Nephron (organoid): ENCODE measurements at regions not wholly inside any gene's neighbourhood (a gene's known extent, or its start where the extent isn't known, plus 50 kb on each side); places are given as distances from the start of the nearest gene placed in this dataset.

Experiments used
- H3K27ac Mint-ChIP-seq, 3 experiments: 2 replicates each; pipeline ENCODE4 v1.8.0; 2020; ENCODE audit warnings: mixed read lengths in 3 of 3, mild to moderate bottlenecking in 2 of 3, moderate library complexity in 1 of 3
- H3K27me3 Mint-ChIP-seq: 2 replicates; pipeline ENCODE4 v1.8.0; 2021; ENCODE audit warnings: low read depth, mild to moderate bottlenecking, moderate library complexity, mixed read lengths
- H3K36me3 Mint-ChIP-seq: 2 replicates; pipeline ENCODE4 v1.8.0; 2020; ENCODE audit warnings: low read depth, mixed read lengths
- H3K4me1 Mint-ChIP-seq: 2 replicates; pipeline ENCODE4 v1.8.0; 2020; ENCODE audit warnings: mixed read lengths
- H3K4me3 Mint-ChIP-seq, 3 experiments: 2 replicates each; pipeline ENCODE4 v1.8.0; 2020; ENCODE audit warnings: mild to moderate bottlenecking in 3 of 3, mixed read lengths in 3 of 3, moderate library complexity in 2 of 3
- H3K9me3 Mint-ChIP-seq: 2 replicates; pipeline ENCODE4 v1.8.0; 2020; ENCODE audit warnings: mixed read lengths
- TF ChIP-seq, protein P1 (sequence below), 3 experiments: fragments of 200-600 bp; sonication (generic); IDR thresholded peaks; one replicate each; pipeline ENCODE4 v1.5.0; 2021; ENCODE audit warnings: antibody characterized with exemption in 3 of 3; ENCODE audit not compliant: unreplicated experiment in 3 of 3

DNA sequence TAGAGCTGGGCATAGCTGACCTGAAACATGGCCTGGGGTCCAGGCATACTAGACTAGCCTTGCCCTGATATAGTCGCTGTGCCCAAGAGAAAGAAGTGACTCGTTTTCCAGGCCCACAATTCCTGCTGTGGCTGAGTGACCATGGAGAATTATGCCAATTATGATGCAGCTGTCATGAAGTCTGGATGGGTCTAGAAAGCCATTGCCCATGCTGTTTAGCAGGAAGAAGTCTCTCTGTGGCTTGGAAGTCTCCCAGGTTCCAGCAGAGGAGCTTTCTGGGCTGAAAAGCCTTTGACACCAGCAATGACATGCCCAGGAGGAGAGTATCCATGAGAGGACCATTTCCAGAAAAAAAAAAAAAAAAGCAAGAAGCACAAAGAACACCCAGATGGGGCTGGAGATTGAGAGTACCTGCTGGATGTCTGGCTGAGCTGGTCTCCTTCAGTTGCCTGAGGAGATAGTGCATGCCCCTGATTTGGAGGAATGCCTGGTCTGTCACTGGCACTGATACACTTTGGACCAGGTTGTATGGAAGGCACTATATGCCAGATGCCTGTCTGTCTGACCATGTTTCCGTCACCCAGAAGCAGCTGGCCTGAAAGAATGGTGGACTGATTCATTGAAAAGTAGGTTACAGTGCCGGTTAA lies 128.0 kb upstream of the EPB41L4A start:
- no peaks in the 10 kb centered on the region for H3K36me3 Mint-ChIP-seq
- H3K27me3 Mint-ChIP-seq: peaks cover 9% of the 10 kb centered on the region
- no peak overlapping the region for H3K4me3 Mint-ChIP-seq
- H3K4me1 Mint-ChIP-seq: peaks cover 7% of the 10 kb centered on the region
- no peaks in the 10 kb centered on the region for H3K9me3 Mint-ChIP-seq
- H3K27ac Mint-ChIP-seq: no peak overlapping the region
- TF ChIP-seq, protein P1, sequence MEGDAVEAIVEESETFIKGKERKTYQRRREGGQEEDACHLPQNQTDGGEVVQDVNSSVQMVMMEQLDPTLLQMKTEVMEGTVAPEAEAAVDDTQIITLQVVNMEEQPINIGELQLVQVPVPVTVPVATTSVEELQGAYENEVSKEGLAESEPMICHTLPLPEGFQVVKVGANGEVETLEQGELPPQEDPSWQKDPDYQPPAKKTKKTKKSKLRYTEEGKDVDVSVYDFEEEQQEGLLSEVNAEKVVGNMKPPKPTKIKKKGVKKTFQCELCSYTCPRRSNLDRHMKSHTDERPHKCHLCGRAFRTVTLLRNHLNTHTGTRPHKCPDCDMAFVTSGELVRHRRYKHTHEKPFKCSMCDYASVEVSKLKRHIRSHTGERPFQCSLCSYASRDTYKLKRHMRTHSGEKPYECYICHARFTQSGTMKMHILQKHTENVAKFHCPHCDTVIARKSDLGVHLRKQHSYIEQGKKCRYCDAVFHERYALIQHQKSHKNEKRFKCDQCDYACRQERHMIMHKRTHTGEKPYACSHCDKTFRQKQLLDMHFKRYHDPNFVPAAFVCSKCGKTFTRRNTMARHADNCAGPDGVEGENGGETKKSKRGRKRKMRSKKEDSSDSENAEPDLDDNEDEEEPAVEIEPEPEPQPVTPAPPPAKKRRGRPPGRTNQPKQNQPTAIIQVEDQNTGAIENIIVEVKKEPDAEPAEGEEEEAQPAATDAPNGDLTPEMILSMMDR (IDR thresholded peaks at IDR 0.05; ENCODE audit: unreplicated experiment in 3 of 3): no peak

DNA sequence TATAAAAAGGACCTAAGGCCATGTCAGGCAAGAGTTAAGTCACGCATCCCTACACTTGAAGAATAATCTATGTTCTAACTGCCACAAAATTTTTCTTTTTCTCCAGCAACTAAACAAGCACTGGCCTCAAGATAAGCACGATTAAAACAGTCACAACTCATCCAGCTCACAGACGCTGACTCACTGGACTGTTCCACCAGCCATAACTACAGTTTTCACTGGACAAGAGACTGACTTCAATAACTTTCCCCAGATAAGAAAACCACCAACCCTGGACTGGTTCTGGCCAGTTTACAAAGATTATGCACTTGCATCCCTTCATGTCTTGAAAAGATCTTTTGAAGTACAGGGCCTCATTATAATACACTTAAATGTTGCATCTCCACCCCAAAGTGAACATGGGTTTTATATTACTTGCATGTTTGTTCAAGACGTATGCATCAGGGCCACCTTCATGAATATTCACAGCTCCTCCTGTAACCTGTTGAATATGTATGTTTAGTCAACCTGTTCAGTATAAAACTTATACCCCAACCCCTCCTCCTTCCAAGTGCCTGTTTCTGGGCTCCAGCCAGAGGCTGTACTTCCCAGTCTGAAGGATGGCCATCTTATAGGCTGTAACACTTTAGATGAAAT lies 129.3 kb upstream of the EPB41L4A start:
- H3K36me3 Mint-ChIP-seq: no peaks in the 10 kb centered on the region

DNA sequence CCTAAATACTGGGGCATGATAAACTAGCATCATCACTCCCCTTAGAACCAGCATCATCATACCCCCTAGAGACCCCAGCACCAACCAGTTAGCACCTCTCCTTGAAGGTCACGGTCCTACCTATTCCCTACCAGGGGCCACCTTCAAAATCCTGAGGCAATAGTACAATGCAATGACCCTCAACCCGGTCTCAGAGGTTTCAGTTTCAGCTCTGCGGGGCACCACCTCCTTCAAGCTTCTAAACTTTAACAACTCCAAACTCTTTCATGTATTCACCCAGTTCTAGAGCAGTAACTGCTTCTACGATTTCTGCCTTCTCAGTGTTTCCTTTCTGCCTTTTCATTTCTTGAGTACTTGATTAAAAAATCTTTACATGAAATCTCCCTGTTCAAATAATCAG lies 130.1 kb upstream of the EPB41L4A start:
- TF ChIP-seq, protein P1 (IDR thresholded peaks at IDR 0.05; ENCODE audit: unreplicated experiment in 3 of 3): no peak
- H3K36me3 Mint-ChIP-seq: no peaks in the 10 kb centered on the region
- H3K4me1 Mint-ChIP-seq: peaks cover 7% of the 10 kb centered on the region
- no peak overlapping the region for H3K4me3 Mint-ChIP-seq
- H3K27me3 Mint-ChIP-seq: peaks cover 5% of the 10 kb centered on the region
- no peaks in the 10 kb centered on the region for H3K9me3 Mint-ChIP-seq
- H3K27ac Mint-ChIP-seq: no peak overlapping the region

More for the DNA sequence above, 129.3 kb upstream of the EPB41L4A start:
- peaks cover 7% of the 10 kb centered on the region for H3K4me1 Mint-ChIP-seq
- H3K27me3 Mint-ChIP-seq: peaks cover 5% of the 10 kb centered on the region
- H3K4me3 Mint-ChIP-seq: no peak overlapping the region
- TF ChIP-seq, protein P1 (IDR thresholded peaks at IDR 0.05; ENCODE audit: unreplicated experiment in 3 of 3): no peak
- peak overlapping the region; percentile 30 to 39 (median 34) for H3K27ac Mint-ChIP-seq
- no peaks in the 10 kb centered on the region for H3K9me3 Mint-ChIP-seq

DNA sequence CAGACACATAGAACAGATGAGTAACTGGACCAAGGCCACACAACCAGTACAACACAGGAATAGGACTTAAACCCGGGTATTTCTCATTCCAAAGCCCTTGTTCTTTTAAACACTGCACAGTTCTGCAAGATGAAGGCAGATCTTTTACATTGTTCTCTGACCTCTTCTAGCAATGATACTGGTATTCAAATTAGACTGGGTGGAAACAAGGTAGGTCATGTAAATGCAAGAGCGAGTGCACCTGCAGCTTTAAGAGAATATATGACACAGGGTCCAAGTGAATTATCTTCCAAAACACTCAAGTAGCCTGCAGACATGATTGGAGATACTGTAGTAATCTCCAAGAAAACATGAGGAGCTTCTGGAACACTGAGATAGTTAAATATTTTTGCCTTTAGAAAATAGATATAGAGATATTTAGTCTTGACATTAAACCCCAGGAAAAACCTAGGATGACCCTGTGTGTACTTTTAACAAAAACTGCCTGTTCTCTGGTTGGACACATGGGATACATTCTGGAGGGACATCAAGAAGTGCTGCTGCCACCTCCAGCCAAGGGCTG lies 130.6 kb upstream of the EPB41L4A start:
- TF ChIP-seq, protein P1 (IDR thresholded peaks at IDR 0.05; ENCODE audit: unreplicated experiment in 3 of 3): no peak
- no peak overlapping the region for H3K27ac Mint-ChIP-seq
- peaks cover 6% of the 10 kb centered on the region for H3K27me3 Mint-ChIP-seq
- peaks cover 7% of the 10 kb centered on the region for H3K4me1 Mint-ChIP-seq
- H3K9me3 Mint-ChIP-seq: no peaks in the 10 kb centered on the region
- H3K36me3 Mint-ChIP-seq: no peaks in the 10 kb centered on the region
- H3K4me3 Mint-ChIP-seq: no peak overlapping the region

DNA sequence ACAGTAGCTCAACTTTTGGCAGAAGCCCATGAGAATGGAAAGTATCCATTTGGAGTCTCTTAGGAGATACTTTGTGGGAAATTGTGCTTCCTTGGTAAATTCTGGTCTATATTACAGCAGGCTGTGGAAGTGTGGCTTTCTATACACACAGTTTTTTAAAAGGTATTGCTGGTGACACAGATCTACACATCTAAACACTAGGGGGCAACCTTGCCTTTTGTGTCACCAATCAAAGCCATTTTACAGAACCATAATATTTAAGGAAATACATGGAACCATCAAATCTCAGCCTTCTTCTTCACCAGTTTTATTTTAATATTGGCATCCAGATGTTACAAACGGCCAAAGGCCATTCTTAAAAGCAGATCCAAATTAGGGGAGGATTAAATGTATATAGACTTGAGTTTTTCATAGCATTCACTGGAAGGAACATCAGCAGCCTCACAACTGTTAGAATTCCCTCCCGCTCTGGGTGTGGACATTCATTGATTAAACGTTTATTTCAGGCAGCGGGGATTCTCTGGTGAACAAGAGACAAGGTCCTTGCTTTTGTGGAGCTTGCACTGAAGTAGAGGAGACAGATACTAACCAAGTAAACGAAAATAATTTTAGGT lies 132.4 kb upstream of the EPB41L4A start:
- Mint-ChIP-seq H3K9me3 (no peaks in the 10 kb centered on the region), H3K4me1 (peaks cover 7% of the 10 kb centered on the region), H3K36me3 (no peaks in the 10 kb centered on the region), H3K27ac (no peak overlapping the region), H3K4me3 (no peak overlapping the region), H3K27me3 (peaks cover 10% of the 10 kb centered on the region)
- TF ChIP-seq, protein P1 (IDR thresholded peaks at IDR 0.05; ENCODE audit: unreplicated experiment in 3 of 3): peak; percentile 74 to 85 (median 74)
